Peyer's patch (tissue), 4 donors: ENCODE measurements at regions not wholly inside any gene's neighbourhood (a gene's known extent, or its start where the extent isn't known, plus 50 kb on each side); places are given as distances from the start of the nearest gene placed in this dataset.

Source experiments
- CTCF ChIP-seq, 6 experiments: fragments of 450-650 bp in 4 of 6; fragments of 200-600 bp in 2 of 6; sonication (generic) in 1 of 6; IDR thresholded peaks; one replicate each; pipeline ENCODE4 v1.5.1; 2017 to 2019; ENCODE audit warnings: antibody characterized with exemption in 6 of 6, mild to moderate bottlenecking in 3 of 6, moderate library complexity in 1 of 6
- POLR2A ChIP-seq, 2 donors: fragments of 450-650 bp; IDR thresholded peaks; one replicate each; pipeline ENCODE4 v1.5.1; 2017; ENCODE audit warnings: antibody characterized with exemption in 2 of 2, mild to moderate bottlenecking in 2 of 2, moderate library complexity in 2 of 2

GRCh38 chrX:116272861-116273260, 102.3 kb downstream of the AGTR2 start:
- TF ChIP-seq CTCF (IDR thresholded peaks at IDR 0.05) (no peak), POLR2A (IDR thresholded peaks at IDR 0.05) (no peak)
